ENCODE measurements at regions not wholly inside any gene's neighbourhood (a gene's known extent, or its start where the extent isn't known, plus 50 kb on each side); places are given as distances from the start of the nearest gene placed in this dataset.

DNA sequence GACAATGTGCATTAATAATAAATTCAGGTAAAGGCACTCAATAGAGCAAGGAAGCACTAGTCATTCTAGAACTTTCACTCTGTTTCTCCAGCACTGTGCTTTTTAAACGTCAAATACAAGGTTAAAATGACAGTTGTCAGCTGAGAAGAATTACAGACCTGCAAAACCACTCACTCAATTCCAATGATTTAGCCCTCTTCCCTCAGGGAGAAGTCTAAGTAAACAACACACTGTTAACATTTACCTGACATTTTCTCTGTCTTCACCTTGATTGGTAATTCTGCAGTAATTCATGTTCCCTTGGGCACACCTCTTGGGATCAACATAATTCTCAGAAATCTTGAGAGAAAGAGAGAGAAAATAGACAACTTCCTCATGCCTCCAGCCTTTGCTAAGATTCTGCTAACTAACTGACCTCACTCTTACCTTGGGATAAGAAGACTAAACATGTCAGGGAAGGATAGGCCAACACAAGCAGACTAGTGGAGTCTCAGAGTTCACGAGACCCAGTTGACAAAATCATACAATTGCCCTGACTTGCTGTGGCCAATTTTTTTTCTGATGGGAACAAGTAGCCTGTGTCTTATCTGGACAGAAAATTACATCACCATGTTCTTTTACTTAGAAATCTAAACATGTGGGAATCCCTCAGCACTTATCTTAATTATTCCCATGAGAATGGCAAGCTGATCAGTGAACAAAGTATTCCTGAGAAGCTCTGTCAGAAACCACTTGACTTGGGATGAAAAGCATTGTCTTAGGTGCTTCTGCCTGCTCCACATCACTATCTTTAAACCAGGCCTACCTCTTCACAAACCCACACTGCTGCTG, 516.8 kb upstream of the FAT3 start:
- dilution Hi-C loops (cut with HindIII; ENCODE audit: low sequenced_read_pairs, unreplicated experiment) (no loop called here), in situ Hi-C loops (cut with MboI; ENCODE audit: low sequenced_read_pairs) (no loop called here), intact Hi-C loops (cut with micrococcal nuclease) (no loop called here)
- H2AFZ ChIP-seq (replicated peaks; ENCODE audit: low read length, poor library complexity): no peak overlapping the region
- no peak overlapping the region for H2BK15ac ChIP-seq (ENCODE audit: low read depth, low read length)
- DNase-seq (no peak), ATAC-seq (ENCODE audit: low read depth) (no peak)
- no peak overlapping the region for H2BK20ac ChIP-seq (ENCODE audit: low read depth, low read length)
- no peak overlapping the region for H3K18ac ChIP-seq (ENCODE audit: low read depth, low read length)
- H3K4me2 ChIP-seq (ENCODE audit: low read depth, low read length): no peak overlapping the region
- no peak overlapping the region for H4K8ac ChIP-seq (ENCODE audit: low read depth in 2 of 2, low read length in 2 of 2)
- H3K79me1 ChIP-seq (ENCODE audit: low read depth in 1 of 2, low read length in 2 of 2): no peaks in the 10 kb centered on the region
- H3K9me3 ChIP-seq (ENCODE audit: control insufficient read depth, insufficient read depth, low read length): peaks cover 6% of the 10 kb centered on the region
- H3K27me3 ChIP-seq (ENCODE audit: control insufficient read depth, insufficient read depth, low read length): no peaks in the 10 kb centered on the region
- no peak overlapping the region for H3K56ac ChIP-seq (ENCODE audit: extremely low read depth, insufficient read depth, low read length)
- ChIA-PET CTCF (no interaction called here), POLR2A (ENCODE audit: unreplicated experiment) (no interaction called here)
- no peak overlapping the region for H4K5ac ChIP-seq (ENCODE audit: low read depth, low read length)
- no peaks in the 10 kb centered on the region for H3K9me1 ChIP-seq (ENCODE audit: insufficient read depth, low read length)
- no peak for TF ChIP-seq POLR2A (IDR thresholded peaks at IDR 0.05; ENCODE audit: low read depth, low read length)
- TF ChIP-seq SMC3 (IDR thresholded peaks at IDR 0.05; ENCODE audit: low read depth, low read length): no peak
- no peak for TF ChIP-seq CHD1 (IDR thresholded peaks at IDR 0.05; ENCODE audit: low read depth, low read length)
- no peak for TF ChIP-seq MAFK (IDR thresholded peaks at IDR 0.05; ENCODE audit: low read depth, low read length)
- TF ChIP-seq, protein P1, sequence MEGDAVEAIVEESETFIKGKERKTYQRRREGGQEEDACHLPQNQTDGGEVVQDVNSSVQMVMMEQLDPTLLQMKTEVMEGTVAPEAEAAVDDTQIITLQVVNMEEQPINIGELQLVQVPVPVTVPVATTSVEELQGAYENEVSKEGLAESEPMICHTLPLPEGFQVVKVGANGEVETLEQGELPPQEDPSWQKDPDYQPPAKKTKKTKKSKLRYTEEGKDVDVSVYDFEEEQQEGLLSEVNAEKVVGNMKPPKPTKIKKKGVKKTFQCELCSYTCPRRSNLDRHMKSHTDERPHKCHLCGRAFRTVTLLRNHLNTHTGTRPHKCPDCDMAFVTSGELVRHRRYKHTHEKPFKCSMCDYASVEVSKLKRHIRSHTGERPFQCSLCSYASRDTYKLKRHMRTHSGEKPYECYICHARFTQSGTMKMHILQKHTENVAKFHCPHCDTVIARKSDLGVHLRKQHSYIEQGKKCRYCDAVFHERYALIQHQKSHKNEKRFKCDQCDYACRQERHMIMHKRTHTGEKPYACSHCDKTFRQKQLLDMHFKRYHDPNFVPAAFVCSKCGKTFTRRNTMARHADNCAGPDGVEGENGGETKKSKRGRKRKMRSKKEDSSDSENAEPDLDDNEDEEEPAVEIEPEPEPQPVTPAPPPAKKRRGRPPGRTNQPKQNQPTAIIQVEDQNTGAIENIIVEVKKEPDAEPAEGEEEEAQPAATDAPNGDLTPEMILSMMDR (conservative IDR thresholded peaks at IDR 0.05; ENCODE audit: low read depth, low read length): no peak
- TF ChIP-seq, protein P2, sequence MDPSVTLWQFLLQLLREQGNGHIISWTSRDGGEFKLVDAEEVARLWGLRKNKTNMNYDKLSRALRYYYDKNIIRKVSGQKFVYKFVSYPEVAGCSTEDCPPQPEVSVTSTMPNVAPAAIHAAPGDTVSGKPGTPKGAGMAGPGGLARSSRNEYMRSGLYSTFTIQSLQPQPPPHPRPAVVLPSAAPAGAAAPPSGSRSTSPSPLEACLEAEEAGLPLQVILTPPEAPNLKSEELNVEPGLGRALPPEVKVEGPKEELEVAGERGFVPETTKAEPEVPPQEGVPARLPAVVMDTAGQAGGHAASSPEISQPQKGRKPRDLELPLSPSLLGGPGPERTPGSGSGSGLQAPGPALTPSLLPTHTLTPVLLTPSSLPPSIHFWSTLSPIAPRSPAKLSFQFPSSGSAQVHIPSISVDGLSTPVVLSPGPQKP (IDR thresholded peaks at IDR 0.05; ENCODE audit: borderline replicate concordance, low read depth, low read length): no peak
- TF ChIP-seq CEBPB (IDR thresholded peaks at IDR 0.05; ENCODE audit: low read depth, low read length): no peak
- TF ChIP-seq FOS (IDR thresholded peaks at IDR 0.05; ENCODE audit: low read depth, low read length): no peak
- no peak for TF ChIP-seq RFX5 (IDR thresholded peaks at IDR 0.05; ENCODE audit: low read depth, low read length)
- no peak for TF ChIP-seq RCOR1 (IDR thresholded peaks at IDR 0.05; ENCODE audit: insufficient replicate concordance, low read length)
- no peak for TF ChIP-seq RAD21 (IDR thresholded peaks at IDR 0.05; ENCODE audit: low read length)
- TF ChIP-seq MAZ (IDR thresholded peaks at IDR 0.05; ENCODE audit: borderline replicate concordance, low read depth, low read length): no peak
- TF ChIP-seq NFE2L2 (IDR thresholded peaks at IDR 0.05; ENCODE audit: low read depth, low read length): no peak
- TF ChIP-seq, protein P3, sequence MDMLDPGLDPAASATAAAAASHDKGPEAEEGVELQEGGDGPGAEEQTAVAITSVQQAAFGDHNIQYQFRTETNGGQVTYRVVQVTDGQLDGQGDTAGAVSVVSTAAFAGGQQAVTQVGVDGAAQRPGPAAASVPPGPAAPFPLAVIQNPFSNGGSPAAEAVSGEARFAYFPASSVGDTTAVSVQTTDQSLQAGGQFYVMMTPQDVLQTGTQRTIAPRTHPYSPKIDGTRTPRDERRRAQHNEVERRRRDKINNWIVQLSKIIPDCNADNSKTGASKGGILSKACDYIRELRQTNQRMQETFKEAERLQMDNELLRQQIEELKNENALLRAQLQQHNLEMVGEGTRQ (IDR thresholded peaks at IDR 0.05; ENCODE audit: low read depth, low read length): no peak
- TF ChIP-seq MXI1 (IDR thresholded peaks at IDR 0.05; ENCODE audit: borderline replicate concordance, low read depth, low read length): no peak
- no peak for TF ChIP-seq BHLHE40 (IDR thresholded peaks at IDR 0.05; ENCODE audit: low read depth, low read length)
- no CpG with 5 or more reads among the region's 2 CpGs for WGBS, 2 experiments (ENCODE audit: extremely low coverage in 2 of 2, insufficient read length in 1 of 2)
- H2BK5ac ChIP-seq (ENCODE audit: low read depth, low read length, poor library complexity, severe bottlenecking): no peak overlapping the region
- no peak overlapping the region for H2BK120ac ChIP-seq (ENCODE audit: low read depth, low read length)
- BruUV-seq (replicated peaks): no TSS peak
- H3K14ac ChIP-seq (replicated peaks; ENCODE audit: low read depth, low read length): no peak overlapping the region
- H4K20me1 ChIP-seq (ENCODE audit: insufficient read depth, low read length): no peaks in the 10 kb centered on the region
- no peak overlapping the region for H3K4me3 ChIP-seq (ENCODE audit: insufficient read depth, low read depth, low read length)
- H3K4ac ChIP-seq (ENCODE audit: low read depth, low read length): no peak overlapping the region
- H3K27ac ChIP-seq (ENCODE audit: insufficient read depth, low read length): no peak overlapping the region
- H4K91ac ChIP-seq (ENCODE audit: insufficient read depth, low read depth, low read length): no peak overlapping the region
- no peaks in the 10 kb centered on the region for H3K4me1 ChIP-seq (ENCODE audit: control insufficient read depth, insufficient read depth, low read length)
- H3K36me3 ChIP-seq (ENCODE audit: control insufficient read depth, insufficient read depth, low read length): no peaks in the 10 kb centered on the region
- no peak overlapping the region for H3K9ac ChIP-seq (ENCODE audit: low read depth, low read length)
- no peak overlapping the region for H2AK5ac ChIP-seq (ENCODE audit: low read depth, low read length)
- no peak overlapping the region for H3K23ac ChIP-seq (ENCODE audit: low read depth, low read length)
- no peak overlapping the region for H2AK9ac ChIP-seq (replicated peaks; ENCODE audit: low read depth, low read length, poor library complexity)

Measured in IMR-90 (cell line).